CD4-positive, alpha-beta T cell (primary cell): ENCODE measurements at regions not wholly inside any gene's neighbourhood (a gene's known extent, or its start where the extent isn't known, plus 50 kb on each side); places are given as distances from the start of the nearest gene placed in this dataset.

Source experiments
- ATAC-seq: fragments of 200-7000 bp; cut with Tn5 transposase; one replicate; pipeline ENCODE4 v1.10.0; 2022; ENCODE audit warnings: mild to moderate bottlenecking; ENCODE audit not compliant: poor library complexity
- CTCF ChIA-PET: fragments of 350-600 bp; sonication (Branson Sonifier 250); formaldehyde crosslinking; loops from one replicate; lab custom pipeline; 2021; ENCODE audit warnings: antibody characterized with exemption, inconsistent platforms; lab: Charles Lee
- POLR2A ChIA-PET: fragments of 350-600 bp; sonication (Branson Sonifier 250); formaldehyde crosslinking; loops from one replicate; lab custom pipeline; 2021; ENCODE audit warnings: antibody characterized with exemption, inconsistent platforms; lab: Charles Lee
- DNase-seq, 14 experiments: peaks; one replicate each; pipeline ENCODE4 v3.0.0-alpha.2; 2013 to 2020; ENCODE audit warnings: mixed read lengths in 2 of 14
- H3K27ac ChIP-seq, 2 donors: one replicate each; pipeline versions ENCODE4 v1.5.1 to v1.7.0; 2013; ENCODE audit warnings: low read length in 2 of 2, low read depth in 1 of 2, mild to moderate bottlenecking in 1 of 2
- H3K27me3 ChIP-seq, 2 experiments: 1 replicate in 1 of 2; 2 replicates in 1 of 2; pipeline versions ENCODE4 v1.6.1 to v1.7.0; 2013; ENCODE audit warnings: low read length in 2 of 2, control low read depth in 1 of 2, mild to moderate bottlenecking in 1 of 2, moderate library complexity in 1 of 2; ENCODE audit not compliant: insufficient read depth in 2 of 2, control insufficient read depth in 1 of 2
- H3K36me3 ChIP-seq: one replicate; pipeline ENCODE4 v1.6.1; 2013; ENCODE audit warnings: low read length, control low read depth; ENCODE audit not compliant: insufficient read depth
- H3K4me1 ChIP-seq: one replicate; pipeline ENCODE4 v1.6.1; 2013; ENCODE audit warnings: low read length, control low read depth; ENCODE audit not compliant: insufficient read depth
- H3K4me3 ChIP-seq: one replicate; pipeline ENCODE4 v1.5.1; 2013; ENCODE audit warnings: mild to moderate bottlenecking, low read length, moderate library complexity
- H3K9me3 ChIP-seq, 2 experiments: 1 replicate in 1 of 2; 2 replicates in 1 of 2; pipeline versions ENCODE4 v1.6.1 to v1.7.0; 2013; ENCODE audit warnings: low read length in 2 of 2, mild to moderate bottlenecking in 2 of 2, control low read depth in 1 of 2, moderate library complexity in 1 of 2; ENCODE audit not compliant: control insufficient read depth in 1 of 2, insufficient read depth in 1 of 2
- H3K27ac Mint-ChIP-seq: one replicate; pipeline ENCODE4 v1.8.0; 2020; ENCODE audit warnings: mixed read lengths
- H3K27me3 Mint-ChIP-seq: one replicate; pipeline ENCODE4 v1.8.0; 2021; ENCODE audit warnings: mixed read lengths
- H3K36me3 Mint-ChIP-seq: one replicate; pipeline ENCODE4 v1.8.0; 2021; ENCODE audit warnings: low read depth, mixed read lengths
- H3K4me1 Mint-ChIP-seq: one replicate; pipeline ENCODE4 v1.8.0; 2021; ENCODE audit warnings: low read depth, mixed read lengths
- H3K4me3 Mint-ChIP-seq: one replicate; pipeline ENCODE4 v1.8.0; 2020; ENCODE audit warnings: mild to moderate bottlenecking, mixed read lengths
- H3K9me3 Mint-ChIP-seq: one replicate; pipeline ENCODE4 v1.8.0; 2020; ENCODE audit warnings: mixed read lengths
- CTCF ChIP-seq: fragments of 200-600 bp; IDR thresholded peaks from one replicate; pipeline ENCODE4 v1.8.0; 2022; ENCODE audit warnings: antibody characterized with exemption, mild to moderate bottlenecking
- intact Hi-C, 2 experiments: fragments of 100-400 bp; cut with DNase I in 1 of 2; cut with micrococcal nuclease in 1 of 2; formaldehyde crosslinking; loops; one replicate each; pipeline versions ENCODE4 v1.15.1 to v1.9.0; 2023 to 2025; cut with DNase I, micrococcal nuclease

- no peak for TF ChIP-seq CTCF
- peaks cover 7% of the 10 kb centered on the region for H3K9me3 Mint-ChIP-seq
- ChIA-PET POLR2A (no interaction called here), CTCF (no interaction called here)
- no peak overlapping the region for H3K27ac Mint-ChIP-seq
- no peaks in the 10 kb centered on the region for H3K36me3 Mint-ChIP-seq
- peaks cover 12% of the 10 kb centered on the region for H3K4me1 ChIP-seq
- intact Hi-C loops: no loop called here
- H3K27me3 Mint-ChIP-seq: no peaks in the 10 kb centered on the region
- no peak overlapping the region for H3K4me3 ChIP-seq
- peaks cover 0 to 5% of the 10 kb centered on the region in 2 experiments for H3K9me3 ChIP-seq
- H3K36me3 ChIP-seq: no peaks in the 10 kb centered on the region
- DNase-seq: no peak
- no peaks in the 10 kb centered on the region for H3K27me3 ChIP-seq
- ATAC-seq: no peak
- H3K4me1 Mint-ChIP-seq: peaks cover 13% of the 10 kb centered on the region
- no peak overlapping the region for H3K4me3 Mint-ChIP-seq
- H3K27ac ChIP-seq: no peak overlapping the region
These were observed 161.0 kb upstream of the RUNX1 start for GRCh38 chr21:35210093-35210492.

- Histone ChIP-seq H3K4me3 (no peak overlapping the region), H3K9me3 (peaks cover 0 to 5% of the 10 kb centered on the region in 2 experiments), H3K27ac (no peak overlapping the region), H3K27me3 (peaks cover 0 to 2% of the 10 kb centered on the region in 2 experiments), H3K4me1 (peaks cover 16% of the 10 kb centered on the region), H3K36me3 (no peaks in the 10 kb centered on the region)
- TF ChIP-seq CTCF: no peak
- Mint-ChIP-seq H3K4me3 (no peak overlapping the region), H3K27ac (no peak overlapping the region), H3K36me3 (no peaks in the 10 kb centered on the region), H3K27me3 (no peaks in the 10 kb centered on the region), H3K9me3 (peaks cover 7% of the 10 kb centered on the region), H3K4me1 (peaks cover 19% of the 10 kb centered on the region)
- ChIA-PET POLR2A (no interaction called here), CTCF (no interaction called here)
- ATAC-seq: no peak
- intact Hi-C loops: no loop called here
- DNase-seq: no peak
These were observed 159.9 kb upstream of the RUNX1 start for GRCh38 chr21:35208810-35209517.

GRCh38 chr21:35208104-35208503 lies 159.0 kb upstream of the RUNX1 start:
- TF ChIP-seq CTCF: no peak
- Mint-ChIP-seq H3K4me1 (peaks cover 19% of the 10 kb centered on the region), H3K4me3 (no peak overlapping the region), H3K27me3 (no peaks in the 10 kb centered on the region), H3K27ac (no peak overlapping the region), H3K9me3 (peaks cover 7% of the 10 kb centered on the region), H3K36me3 (no peaks in the 10 kb centered on the region)
- peaks cover 0 to 5% of the 10 kb centered on the region in 2 experiments for H3K9me3 ChIP-seq
- H3K4me3 ChIP-seq: no peak overlapping the region
- ChIA-PET CTCF (no interaction called here), POLR2A (no interaction called here)
- intact Hi-C loops: no loop called here
- no peaks in the 10 kb centered on the region for H3K36me3 ChIP-seq
- H3K27me3 ChIP-seq: peaks cover 0 to 3% of the 10 kb centered on the region in 2 experiments
- no peak for ATAC-seq
- H3K4me1 ChIP-seq: peaks cover 16% of the 10 kb centered on the region
- H3K27ac ChIP-seq: no peak overlapping the region
- DNase-seq: no peak
